Hematopoietic multipotent progenitor cell (in vitro differentiated cells): ENCODE measurements at regions not wholly inside any gene's neighbourhood (a gene's known extent, or its start where the extent isn't known, plus 50 kb on each side); places are given as distances from the start of the nearest gene placed in this dataset.
"Not testable (repeated sequence)": the region's sequence is repeated elsewhere in the genome, so short reads cannot be mapped to it uniquely, and the experiment has no call there.

Source experiments
- DNase-seq, 3 donors: peaks; one replicate each; pipeline ENCODE4 v3.0.0-alpha.2; 2011 to 2015; ENCODE audit warnings: low read depth in 2 of 3, low spot score in 2 of 3

GRCh38 chr19:14328406-14328805, 52.8 kb upstream of the ADGRE5 start:
- DNase-seq, result no peak

DNA sequence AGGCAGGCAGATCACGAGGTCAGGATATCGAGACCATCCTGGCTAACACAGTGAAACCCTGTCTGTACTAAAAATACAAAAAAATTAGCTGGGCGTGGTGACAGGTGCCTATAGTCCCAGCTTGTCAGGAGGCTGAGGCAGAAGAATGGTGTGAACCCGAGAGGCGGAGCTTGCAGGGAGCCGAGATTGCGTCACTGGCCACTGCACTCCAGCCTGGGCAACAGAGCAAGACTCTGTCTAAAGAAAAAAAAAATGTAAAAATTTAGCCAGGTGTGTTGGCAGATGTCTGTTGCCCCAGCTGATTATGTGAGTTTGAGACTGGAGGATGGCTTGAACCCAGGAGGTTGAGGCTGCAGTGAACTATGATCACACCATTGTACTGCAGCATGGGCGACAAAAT, 54.2 kb upstream of the ADGRE5 start:
- not testable (repeated sequence) for DNase-seq

DNA sequence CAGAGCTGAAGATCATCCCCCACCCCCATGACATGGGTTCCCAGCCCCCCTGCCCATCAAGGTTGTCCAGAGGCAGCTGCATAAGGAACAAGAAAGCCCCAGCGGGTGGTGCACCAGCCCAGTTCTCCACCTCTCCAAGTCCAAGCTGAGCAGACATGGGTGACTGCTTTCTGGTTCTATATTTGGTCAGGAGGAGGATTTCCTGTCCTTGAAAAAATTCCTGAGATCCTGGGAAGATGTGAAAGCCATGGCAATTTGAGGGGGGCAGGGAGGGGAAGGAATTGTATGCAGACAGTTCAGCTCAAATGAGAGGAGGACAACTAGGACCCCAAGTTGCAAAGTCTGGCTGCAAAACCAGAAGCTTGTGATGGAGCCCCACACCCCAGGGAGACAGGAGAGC, 55.4 kb upstream of the ADGRE5 start:
- no peak for DNase-seq

DNA sequence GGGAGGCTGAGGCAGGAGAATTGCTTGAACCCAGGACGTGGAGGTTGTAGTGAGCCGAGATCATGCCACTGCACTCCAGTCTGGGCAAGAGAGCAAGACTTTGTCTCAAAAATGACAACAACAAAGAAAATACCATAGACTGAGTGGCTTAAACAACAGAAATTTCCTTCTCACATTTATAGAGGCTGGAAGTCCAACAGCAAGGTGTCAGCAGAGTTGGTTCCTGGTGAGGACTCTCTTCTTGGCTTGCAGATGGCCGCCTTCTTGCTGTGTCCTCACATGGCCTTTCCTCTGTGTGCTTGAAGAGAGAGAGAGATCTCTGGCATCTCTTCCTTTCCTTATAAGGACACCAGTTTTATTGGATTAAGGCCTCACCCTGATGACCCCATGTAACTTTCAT, 56.1 kb upstream of the ADGRE5 start:
- no peak for DNase-seq

DNA sequence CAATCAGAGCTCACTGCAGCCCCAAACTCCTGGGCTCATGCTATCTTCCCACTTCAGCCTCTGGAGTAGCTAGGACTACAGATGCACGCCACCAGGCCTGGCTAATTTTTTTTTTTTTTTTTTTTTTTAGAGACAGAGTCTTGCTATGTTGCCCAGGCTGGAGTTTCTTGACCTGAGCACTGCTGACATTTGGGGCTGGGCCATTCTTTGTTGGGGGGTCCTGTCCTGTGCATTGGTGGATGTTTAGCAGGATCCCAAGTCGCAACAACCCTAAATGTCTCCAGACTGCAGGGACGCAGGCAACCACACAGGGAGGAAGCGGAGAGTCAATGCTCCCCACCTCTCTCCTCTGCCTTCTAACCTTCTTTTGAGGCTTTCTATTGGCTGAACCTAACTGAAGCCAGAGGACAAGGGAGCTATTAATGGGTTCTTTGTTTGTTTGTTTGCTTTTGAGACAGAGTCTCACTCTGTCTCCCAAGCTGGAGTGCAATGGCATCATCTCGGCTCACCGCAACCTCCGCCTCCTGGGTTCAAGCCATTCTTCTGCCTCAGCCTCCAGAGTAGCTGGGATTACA, 58.3 kb upstream of the ADGRE5 start:
- DNase-seq, result no peak

DNA sequence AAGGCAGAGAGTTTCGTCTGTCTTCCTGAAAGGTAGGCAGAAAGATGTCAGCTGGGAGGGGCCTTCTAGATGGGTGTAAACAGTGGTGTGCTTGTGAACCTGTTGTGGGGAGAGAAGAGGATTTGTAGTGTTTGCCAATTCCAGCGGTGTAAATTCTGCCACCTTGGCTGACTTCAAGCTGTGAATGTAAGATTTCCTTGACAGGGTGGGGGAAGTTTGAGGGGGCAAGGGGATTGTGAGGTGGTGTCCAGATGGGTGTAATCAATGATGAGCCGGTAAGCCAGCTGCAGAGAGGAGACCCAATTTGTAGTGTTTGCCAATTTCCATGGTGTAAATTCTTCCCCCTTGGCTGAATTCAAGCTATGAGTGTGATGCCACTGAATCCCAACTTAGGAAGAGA, 61.0 kb upstream of the ADGRE5 start:
- no peak for DNase-seq

GRCh38 chr19:14319720-14320119, 61.5 kb upstream of the ADGRE5 start:
- not testable (repeated sequence) for DNase-seq

DNA sequence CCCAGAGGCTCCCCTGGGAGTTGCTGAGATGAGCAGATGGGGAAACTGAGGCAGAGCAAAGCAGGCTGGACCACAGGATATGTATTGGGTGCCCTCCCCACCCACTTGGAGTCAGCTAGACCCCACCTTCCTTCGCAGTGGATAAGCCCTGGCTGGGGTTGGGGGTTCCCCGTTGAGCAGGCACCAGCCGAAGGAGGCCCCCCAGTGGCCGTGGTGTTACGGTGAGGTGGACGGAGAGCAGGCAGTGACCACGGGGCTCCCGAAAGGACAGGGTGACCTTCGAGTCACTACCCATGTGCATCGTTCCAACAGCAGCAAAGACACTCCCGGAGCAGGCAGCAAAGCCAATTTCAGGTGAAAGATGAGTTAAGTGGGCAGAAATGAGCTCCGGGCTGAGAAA, 62.4 kb upstream of the ADGRE5 start:
- DNase-seq, result peak in 2 of 3 donors; percentile 21 to 27

- no peak for DNase-seq
These were observed 64.1 kb upstream of the ADGRE5 start for GRCh38 chr19:14317157-14317556.

GRCh38 chr19:14315433-14315832, 65.8 kb upstream of the ADGRE5 start:
- DNase-seq, result no peak

- peak in 1 of 3 donors; percentile 53 for DNase-seq
These were observed 71.2 kb upstream of the ADGRE5 start for GRCh38 chr19:14310055-14310454.

DNA sequence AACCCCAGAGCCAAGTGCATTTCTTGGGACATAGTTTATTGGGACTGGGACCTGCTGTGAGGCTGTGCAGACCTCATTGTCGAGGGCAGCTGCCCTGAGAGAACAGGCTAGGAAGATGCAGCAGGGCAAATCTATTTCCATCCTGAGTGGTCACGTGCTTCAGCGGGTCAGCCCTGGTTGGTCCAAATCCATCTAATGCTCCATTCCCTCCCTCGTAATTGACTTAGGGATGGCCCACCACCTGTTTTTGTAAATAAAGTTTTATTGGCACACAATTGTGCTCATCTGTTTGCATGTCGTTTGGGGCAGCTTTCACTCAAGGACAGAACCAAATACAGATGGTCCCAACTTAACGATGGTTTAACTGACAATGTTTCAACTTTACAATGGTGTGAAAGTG, 75.5 kb upstream of the ADGRE5 start:
- DNase-seq, result no peak

DNA sequence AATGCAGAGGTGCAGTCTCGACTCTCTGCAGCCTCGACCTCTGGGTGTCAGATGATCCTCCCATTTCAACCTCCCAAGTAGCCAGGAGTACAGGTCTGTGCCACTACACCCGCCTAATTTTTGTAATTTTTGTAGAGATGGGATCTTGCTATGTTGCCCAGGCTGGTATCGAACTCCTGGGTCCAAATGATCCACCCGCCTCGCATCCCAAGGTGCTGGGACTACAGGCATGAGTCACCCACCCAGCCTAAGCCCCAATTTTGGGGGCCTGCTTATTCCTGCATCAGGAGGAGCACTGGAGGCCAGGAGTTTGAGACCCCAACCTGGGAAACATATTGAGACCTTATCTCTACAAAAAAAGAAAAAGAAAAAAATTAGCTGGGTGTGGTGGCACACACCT, 80.1 kb upstream of the ADGRE5 start:
- DNase-seq, result no peak

- no peak for DNase-seq
These were observed 80.9 kb upstream of the ADGRE5 start for GRCh38 chr19:14300303-14300702.

GRCh38 chr19:14299224-14299827, 81.9 kb upstream of the ADGRE5 start:
- DNase-seq, result not testable (repeated sequence)

- DNase-seq, result not testable (repeated sequence)
These were observed 83.2 kb upstream of the ADGRE5 start for GRCh38 chr19:14297883-14298576.

GRCh38 chr19:14294974-14295373, 86.3 kb upstream of the ADGRE5 start:
- peak in 1 of 3 donors; percentile 53 for DNase-seq

DNA sequence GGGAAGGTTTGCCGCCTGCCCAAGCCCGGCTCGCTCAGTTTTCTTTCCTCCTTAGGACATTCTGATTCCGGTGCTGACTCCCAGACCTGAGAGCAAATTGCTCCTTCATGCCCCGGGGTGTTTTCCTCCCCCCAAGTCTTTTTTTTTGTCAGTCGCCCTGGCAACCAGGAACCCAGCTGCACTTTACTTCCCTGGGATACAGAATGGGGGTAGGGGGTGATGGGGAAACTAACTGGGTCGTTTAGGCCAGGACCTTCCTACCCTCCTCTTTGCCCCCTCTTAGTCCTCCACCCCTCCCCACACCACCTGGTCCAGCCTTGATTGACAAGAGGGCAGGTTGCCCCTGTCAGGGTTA, 87.5 kb upstream of the ADGRE5 start:
- DNase-seq, result peak in 1 of 3 donors; percentile 42

DNA sequence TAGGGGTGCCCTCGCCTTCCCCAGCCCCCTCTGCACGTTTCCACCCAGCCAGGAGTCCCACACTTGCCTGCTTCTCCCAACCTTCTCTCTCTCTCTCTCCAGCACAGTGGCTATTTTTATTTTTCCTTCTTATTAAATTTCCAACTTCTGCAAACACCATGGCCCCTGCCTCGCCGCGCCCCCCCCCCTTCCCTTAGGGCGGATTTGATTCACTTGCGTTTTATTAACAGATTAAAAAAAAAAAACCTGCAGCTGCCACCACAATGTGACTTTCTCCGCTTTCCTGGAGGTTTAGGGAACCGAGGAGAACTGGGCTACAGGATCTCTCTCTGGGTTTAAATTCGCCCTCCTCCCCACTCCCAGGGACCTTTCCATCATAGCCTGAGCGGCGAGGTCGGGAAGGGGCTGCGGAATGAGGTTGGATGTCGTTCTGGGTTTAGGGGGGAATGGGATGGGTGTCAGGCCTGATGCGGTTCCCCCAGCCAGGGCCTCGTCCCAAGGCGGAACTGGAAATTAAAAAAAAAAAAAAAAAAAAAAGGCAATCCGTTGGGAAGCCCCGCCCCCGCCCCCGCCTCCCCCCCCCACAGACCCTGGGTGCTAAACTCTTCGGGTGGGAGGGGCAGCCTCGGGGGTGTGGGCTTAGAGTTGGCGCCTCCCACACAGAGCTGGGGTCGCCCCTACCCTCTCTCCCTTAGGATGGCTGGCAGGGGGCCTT, 87.3 kb upstream of the ADGRL1 start:
- DNase-seq, result peak in 1 of 3 donors; percentile 55

GRCh38 chr19:14289810-14290209, 83.8 kb upstream of the ADGRL1 start:
- DNase-seq, result not testable (repeated sequence)

- not testable (repeated sequence) for DNase-seq
These were observed 81.9 kb upstream of the ADGRL1 start for GRCh38 chr19:14287837-14288236.

GRCh38 chr19:14286594-14286993, 80.6 kb upstream of the ADGRL1 start:
- DNase-seq, result not testable (repeated sequence)
